A673 (cell line): ENCODE measurements at regions not wholly inside any gene's neighbourhood (a gene's known extent, or its start where the extent isn't known, plus 50 kb on each side); places are given as distances from the start of the nearest gene placed in this dataset.
A peak's percentile ranks its signal among the peaks of the same experiment; 100 is the strongest.
"Not testable (repeated sequence)": the region's sequence is repeated elsewhere in the genome, so short reads cannot be mapped to it uniquely, and the experiment has no call there.

Experiments
- BruUV-seq: library from RNA; stranded (reverse); fragments of 400-500 nt; replicated peaks from 2 replicates; lab custom pipeline; 2021; lab: Mats Ljungman, UMichigan
- CTCF ChIA-PET: fragments of 300-600 bp; sonication (Branson Sonifier 250); formaldehyde crosslinking; loops from one replicate; lab custom pipeline; 2022; ENCODE audit warnings: antibody characterized with exemption; lab: Charles Lee
- POLR2A ChIA-PET: fragments of 300-600 bp; sonication (Branson Sonifier 250); formaldehyde crosslinking; loops from one replicate; lab custom pipeline; 2022; ENCODE audit warnings: antibody characterized with exemption; ENCODE audit not compliant: low non-redundant PET; lab: Charles Lee
- DNase-seq: peaks from one replicate; pipeline ENCODE4 v3.0.0-alpha.2; 2015; ENCODE audit warnings: low spot score
- H3K27ac ChIP-seq: fragments of 200-600 bp; sonication (generic); 2 replicates; pipeline ENCODE4 v1.5.1; 2016; ENCODE audit warnings: mixed run types, low read depth, mild to moderate bottlenecking, mixed read lengths, antibody characterized with exemption, low read length; ENCODE audit not compliant: poor library complexity, severe bottlenecking
- H3K27me3 ChIP-seq: fragments of 200-600 bp; sonication (generic); replicated peaks from 2 replicates; pipeline ENCODE4 v1.6.1; 2017; ENCODE audit warnings: mixed run types, low read depth, mild to moderate bottlenecking, mixed read lengths, antibody characterized with exemption, low read length; ENCODE audit not compliant: insufficient read depth, poor library complexity
- H3K36me3 ChIP-seq: fragments of 200-600 bp; sonication (generic); 2 replicates; pipeline ENCODE4 v1.6.1; 2016; ENCODE audit warnings: mixed run types, mild to moderate bottlenecking, mixed read lengths, antibody characterized with exemption, low read length; ENCODE audit not compliant: insufficient read depth, poor library complexity, severe bottlenecking
- H3K4me1 ChIP-seq: fragments of 200-600 bp; sonication (generic); 2 replicates; pipeline ENCODE4 v1.6.1; 2017; ENCODE audit warnings: mixed run types, mild to moderate bottlenecking, mixed read lengths, antibody characterized with exemption, low read length; ENCODE audit not compliant: insufficient read depth, poor library complexity, severe bottlenecking
- H3K4me3 ChIP-seq: fragments of 200-600 bp; sonication (generic); 2 replicates; pipeline ENCODE4 v1.5.1; 2016; ENCODE audit warnings: low read depth, mixed run types, mild to moderate bottlenecking, mixed read lengths, low read length; ENCODE audit not compliant: poor library complexity, severe bottlenecking
- H3K9me3 ChIP-seq: fragments of 200-600 bp; sonication (generic); 2 replicates; pipeline ENCODE4 v1.6.1; 2016; ENCODE audit warnings: mixed run types, low read depth, mild to moderate bottlenecking, mixed read lengths, antibody characterized with exemption, low read length; ENCODE audit not compliant: poor library complexity, severe bottlenecking
- CTCF ChIP-seq: fragments of 300-800, 200-600 bp; sonication (generic); conservative IDR thresholded peaks from 2 replicates; pipeline ENCODE4 v1.5.1; 2017; ENCODE audit warnings: low read depth, mild to moderate bottlenecking, antibody characterized with exemption, low read length, moderate library complexity, mixed read lengths
- EZH2 ChIP-seq: fragments of 200-600 bp; sonication (generic); IDR thresholded peaks from 2 replicates; pipeline ENCODE4 v1.6.1; 2017; ENCODE audit warnings: borderline replicate concordance, low read depth, mild to moderate bottlenecking, mixed read lengths, antibody characterized with exemption, low read length; ENCODE audit not compliant: poor library complexity, severe bottlenecking
- intact Hi-C: fragments of 100-400 bp; cut with micrococcal nuclease; formaldehyde crosslinking; loops from one replicate; pipeline ENCODE4 v1.10.0; 2022; ENCODE audit not compliant: unreplicated experiment

- intact Hi-C loops: no loop called here
- BruUV-seq: no TSS peak
- DNase-seq: no peak
- Histone ChIP-seq H3K4me3 (no peak overlapping the region), H3K27me3 (no peaks in the 10 kb centered on the region), H3K36me3 (no peaks in the 10 kb centered on the region), H3K4me1 (no peaks in the 10 kb centered on the region), H3K9me3 (no peaks in the 10 kb centered on the region), H3K27ac (no peak overlapping the region)
- POLR2A ChIA-PET: no interaction called here
- TF ChIP-seq CTCF (no peak), EZH2 (no peak)
- CTCF ChIA-PET: no interaction called here
These were observed 68.0 kb upstream of the FBXO33 start for GRCh38 chr14:39500253-39500652.

- BruUV-seq: no TSS peak
- ChIA-PET POLR2A (no interaction called here), CTCF (no interaction called here)
- no peaks in the 10 kb centered on the region for H3K9me3 ChIP-seq
- H3K27ac ChIP-seq: no peak overlapping the region
- DNase-seq: no peak
- H3K4me1 ChIP-seq: no peaks in the 10 kb centered on the region
- no peaks in the 10 kb centered on the region for H3K27me3 ChIP-seq
- intact Hi-C loops: no loop called here
- no peaks in the 10 kb centered on the region for H3K36me3 ChIP-seq
- TF ChIP-seq CTCF (no peak), EZH2 (no peak)
- H3K4me3 ChIP-seq: no peak overlapping the region
These were observed 67.3 kb upstream of the FBXO33 start for GRCh38 chr14:39499514-39499913.

- H3K27me3 ChIP-seq, CTCF ChIA-PET, DNase-seq, BruUV-seq, H3K36me3 ChIP-seq, H3K27ac ChIP-seq, H3K9me3 ChIP-seq, H3K4me3 ChIP-seq, POLR2A ChIA-PET, H3K4me1 ChIP-seq, intact Hi-C loops: not testable (repeated sequence)
These were observed 65.4 kb upstream of the FBXO33 start for GRCh38 chr14:39497677-39498076.

GRCh38 chr14:39492267-39492666, 60.0 kb upstream of the FBXO33 start:
- TF ChIP-seq CTCF (no peak), EZH2 (no peak)
- ChIA-PET CTCF (no interaction called here), POLR2A (no interaction called here)
- Histone ChIP-seq H3K27me3 (no peaks in the 10 kb centered on the region), H3K4me3 (no peak overlapping the region), H3K9me3 (no peaks in the 10 kb centered on the region), H3K4me1 (peaks cover 12% of the 10 kb centered on the region), H3K27ac (no peak overlapping the region), H3K36me3 (no peaks in the 10 kb centered on the region)
- peak; percentile 58 for DNase-seq
- intact Hi-C loops: no loop called here
- BruUV-seq: no TSS peak
